Liver (tissue), 8 donors: ENCODE measurements at regions not wholly inside any gene's neighbourhood (a gene's known extent, or its start where the extent isn't known, plus 50 kb on each side); places are given as distances from the start of the nearest gene placed in this dataset.

Experiments
- DNase-seq: peaks from one replicate; pipeline ENCODE4 v3.0.0-alpha.2; 2017; ENCODE audit warnings: low spot score
- H3K27ac ChIP-seq, 2 donors: one replicate each; pipeline ENCODE4 v1.7.0; 2013; ENCODE audit warnings: inconsistent platforms in 2 of 2, low read length in 2 of 2, control low read depth in 1 of 2, low read depth in 1 of 2, mild to moderate bottlenecking in 1 of 2
- H3K27me3 ChIP-seq, 4 donors: one replicate each; pipeline versions ENCODE4 v1.6.1 to v1.7.0; 2013; ENCODE audit warnings: low read length in 3 of 4, inconsistent platforms in 1 of 4, mild to moderate bottlenecking in 1 of 4, moderate library complexity in 1 of 4; ENCODE audit not compliant: control insufficient read depth in 4 of 4, insufficient read depth in 4 of 4
- H3K36me3 ChIP-seq, 4 donors: one replicate each; pipeline versions ENCODE4 v1.6.1 to v1.7.0; 2013; ENCODE audit warnings: low read length in 3 of 4, mild to moderate bottlenecking in 3 of 4, low read depth in 1 of 4, moderate library complexity in 1 of 4; ENCODE audit not compliant: control insufficient read depth in 4 of 4, insufficient read depth in 3 of 4
- H3K4me1 ChIP-seq, 4 donors: one replicate each; pipeline versions ENCODE4 v1.6.1 to v1.7.0; 2013; ENCODE audit warnings: low read length in 3 of 4, mild to moderate bottlenecking in 3 of 4, moderate library complexity in 1 of 4; ENCODE audit not compliant: control insufficient read depth in 4 of 4, insufficient read depth in 4 of 4
- H3K4me3 ChIP-seq, 3 donors: one replicate each; pipeline versions ENCODE4 v1.6.1 to v1.7.0; 2013; ENCODE audit warnings: low read length in 3 of 3, control low read depth in 1 of 3, low read depth in 1 of 3, mild to moderate bottlenecking in 1 of 3
- H3K9ac ChIP-seq, 2 donors: one replicate each; pipeline ENCODE4 v1.7.0; 2013; ENCODE audit warnings: low read length in 2 of 2, mild to moderate bottlenecking in 2 of 2, moderate library complexity in 2 of 2, control low read depth in 1 of 2, low read depth in 1 of 2
- H3K9me3 ChIP-seq, 4 donors: one replicate each; pipeline versions ENCODE4 v1.6.1 to v1.7.0; 2013; ENCODE audit warnings: low read length in 3 of 4; ENCODE audit not compliant: control insufficient read depth in 4 of 4
- EGR1 ChIP-seq, 2 donors: IDR thresholded peaks; 2 replicates each; pipeline ENCODE4 v1.6.1; 2016 to 2018; ENCODE audit warnings: antibody characterized with exemption in 2 of 2, low read depth in 2 of 2
- FOXA1 ChIP-seq: IDR thresholded peaks from 2 replicates; pipeline ENCODE4 v1.6.1; 2016; ENCODE audit warnings: antibody characterized with exemption
- FOXA2 ChIP-seq: IDR thresholded peaks from 2 replicates; pipeline ENCODE4 v1.6.1; 2016; ENCODE audit warnings: antibody characterized with exemption
- GABPA ChIP-seq, 2 donors: IDR thresholded peaks in 1 of 2; conservative IDR thresholded peaks in 1 of 2; 2 replicates each; pipeline ENCODE4 v1.6.1; 2016; ENCODE audit warnings: antibody characterized with exemption in 2 of 2, mild to moderate bottlenecking in 1 of 2, moderate library complexity in 1 of 2
- HNF4A ChIP-seq, 2 donors: conservative IDR thresholded peaks; 2 replicates each; pipeline ENCODE4 v1.6.1; 2016; ENCODE audit warnings: antibody characterized with exemption in 2 of 2, mild to moderate bottlenecking in 2 of 2
- HNF4G ChIP-seq: IDR thresholded peaks from 2 replicates; pipeline ENCODE4 v1.6.1; 2016; ENCODE audit warnings: antibody characterized with exemption
- JUND ChIP-seq, 2 donors: IDR thresholded peaks; 2 replicates each; pipeline ENCODE4 v1.6.1; 2016; ENCODE audit warnings: antibody characterized with exemption in 2 of 2
- MAX ChIP-seq: IDR thresholded peaks from 2 replicates; pipeline ENCODE4 v1.6.1; 2016; ENCODE audit warnings: antibody characterized with exemption
- NR2F2 ChIP-seq: IDR thresholded peaks from 2 replicates; pipeline ENCODE4 v1.6.1; 2016; ENCODE audit warnings: antibody characterized with exemption
- RXRA ChIP-seq, 2 donors: IDR thresholded peaks; 2 replicates each; pipeline ENCODE4 v1.6.1; 2017 to 2018; ENCODE audit warnings: antibody characterized with exemption in 2 of 2, mild to moderate bottlenecking in 1 of 2
- SP1 ChIP-seq: IDR thresholded peaks from 2 replicates; pipeline ENCODE4 v1.6.1; 2018; ENCODE audit warnings: antibody characterized with exemption, mild to moderate bottlenecking
- TAF1 ChIP-seq: conservative IDR thresholded peaks from 2 replicates; pipeline ENCODE4 v1.6.1; 2016; ENCODE audit warnings: antibody characterized with exemption, mild to moderate bottlenecking
- YY1 ChIP-seq: IDR thresholded peaks from 2 replicates; pipeline ENCODE4 v1.6.1; 2016; ENCODE audit warnings: antibody characterized with exemption, mild to moderate bottlenecking
- WGBS: extraction: QIAGEN DNeasy Blood & Tissue Kit; methylation state at CpG from one replicate; pipeline ENCODE4 v1.1.7; 2013; 5-methylcytosine and 5-hydroxymethylcytosine counted together
- TF ChIP-seq, protein P1 (sequence below): fragments of 150-350 bp; IDR thresholded peaks from 2 replicates; pipeline ENCODE4 v1.5.1; 2017; ENCODE audit warnings: improper control_type of control experiment, low read depth, low read length; ENCODE audit not compliant: missing input control
- TF ChIP-seq, protein P2 (sequence below): IDR thresholded peaks from 2 replicates; pipeline ENCODE4 v1.6.1; 2016; ENCODE audit warnings: antibody characterized with exemption
- TF ChIP-seq, protein P3 (sequence below): IDR thresholded peaks from 2 replicates; pipeline ENCODE4 v1.6.1; 2016; ENCODE audit warnings: antibody characterized with exemption
- donor health status: healthy.
- donor health status: healthy.
- donor health status: healthy.
- donor health status: healthy.
- donor health status: healthy.

DNA sequence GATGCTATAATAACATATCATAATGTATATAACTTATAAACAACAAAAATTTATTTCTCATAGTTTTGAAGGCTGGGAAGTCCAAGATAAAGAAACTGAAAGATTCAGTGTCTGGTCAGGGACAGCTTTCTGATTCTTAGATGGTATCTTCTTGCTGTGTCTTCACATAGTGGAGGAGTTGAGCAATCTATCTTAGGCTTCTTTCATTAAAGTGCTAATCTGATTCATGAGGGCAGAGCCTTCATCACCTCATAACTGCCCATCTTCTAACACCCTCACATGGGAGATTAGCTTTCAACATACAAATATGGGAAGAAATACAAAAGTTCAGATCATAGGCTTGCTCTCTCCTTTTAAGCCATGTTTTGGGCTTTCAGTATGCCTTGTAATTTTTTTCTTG lies 774.8 kb upstream of the EPHA6 start:
- Histone ChIP-seq H3K27ac (no peak overlapping the region), H3K4me3 (no peak overlapping the region), H3K9ac (no peak overlapping the region), H3K9me3 (no peaks in the 10 kb centered on the region), H3K36me3 (no peaks in the 10 kb centered on the region), H3K27me3 (no peaks in the 10 kb centered on the region), H3K4me1 (no peaks in the 10 kb centered on the region)
- DNase-seq: no peak
- no peak for TF ChIP-seq MAX
- no peak for TF ChIP-seq FOXA1
- no peak for TF ChIP-seq EGR1 (IDR thresholded peaks at IDR 0.05; ENCODE audit: low read depth in 2 of 2)

GRCh38 chr3:96059301-96059700 lies 755.1 kb upstream of the EPHA6 start:
- Histone ChIP-seq H3K9ac (no peak overlapping the region), H3K4me3 (no peak overlapping the region), H3K36me3 (no peaks in the 10 kb centered on the region), H3K4me1 (no peaks in the 10 kb centered on the region), H3K9me3 (no peaks in the 10 kb centered on the region), H3K27ac (no peak overlapping the region), H3K27me3 (no peaks in the 10 kb centered on the region)
- 55% methylated on average over 1 of the region's 1 CpG for WGBS
- DNase-seq: no peak
- TF ChIP-seq GABPA (IDR thresholded peaks at IDR 0.05 in 1 of 2, conservative IDR thresholded peaks at IDR 0.05 in 1 of 2) (no peak), HNF4A (conservative IDR thresholded peaks at IDR 0.05) (no peak), SP1 (no peak), EGR1 (IDR thresholded peaks at IDR 0.05; ENCODE audit: low read depth in 2 of 2) (no peak), HNF4G (no peak), FOXA2 (no peak), YY1 (no peak), NR2F2 (no peak), TAF1 (no peak), FOXA1 (no peak), RXRA (IDR thresholded peaks at IDR 0.05) (no peak), JUND (IDR thresholded peaks at IDR 0.05) (no peak)
- TF ChIP-seq, protein P1, sequence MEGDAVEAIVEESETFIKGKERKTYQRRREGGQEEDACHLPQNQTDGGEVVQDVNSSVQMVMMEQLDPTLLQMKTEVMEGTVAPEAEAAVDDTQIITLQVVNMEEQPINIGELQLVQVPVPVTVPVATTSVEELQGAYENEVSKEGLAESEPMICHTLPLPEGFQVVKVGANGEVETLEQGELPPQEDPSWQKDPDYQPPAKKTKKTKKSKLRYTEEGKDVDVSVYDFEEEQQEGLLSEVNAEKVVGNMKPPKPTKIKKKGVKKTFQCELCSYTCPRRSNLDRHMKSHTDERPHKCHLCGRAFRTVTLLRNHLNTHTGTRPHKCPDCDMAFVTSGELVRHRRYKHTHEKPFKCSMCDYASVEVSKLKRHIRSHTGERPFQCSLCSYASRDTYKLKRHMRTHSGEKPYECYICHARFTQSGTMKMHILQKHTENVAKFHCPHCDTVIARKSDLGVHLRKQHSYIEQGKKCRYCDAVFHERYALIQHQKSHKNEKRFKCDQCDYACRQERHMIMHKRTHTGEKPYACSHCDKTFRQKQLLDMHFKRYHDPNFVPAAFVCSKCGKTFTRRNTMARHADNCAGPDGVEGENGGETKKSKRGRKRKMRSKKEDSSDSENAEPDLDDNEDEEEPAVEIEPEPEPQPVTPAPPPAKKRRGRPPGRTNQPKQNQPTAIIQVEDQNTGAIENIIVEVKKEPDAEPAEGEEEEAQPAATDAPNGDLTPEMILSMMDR: no peak
- TF ChIP-seq, protein P2, sequence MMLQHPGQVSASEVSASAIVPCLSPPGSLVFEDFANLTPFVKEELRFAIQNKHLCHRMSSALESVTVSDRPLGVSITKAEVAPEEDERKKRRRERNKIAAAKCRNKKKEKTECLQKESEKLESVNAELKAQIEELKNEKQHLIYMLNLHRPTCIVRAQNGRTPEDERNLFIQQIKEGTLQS: no peak
- TF ChIP-seq, protein P3, sequence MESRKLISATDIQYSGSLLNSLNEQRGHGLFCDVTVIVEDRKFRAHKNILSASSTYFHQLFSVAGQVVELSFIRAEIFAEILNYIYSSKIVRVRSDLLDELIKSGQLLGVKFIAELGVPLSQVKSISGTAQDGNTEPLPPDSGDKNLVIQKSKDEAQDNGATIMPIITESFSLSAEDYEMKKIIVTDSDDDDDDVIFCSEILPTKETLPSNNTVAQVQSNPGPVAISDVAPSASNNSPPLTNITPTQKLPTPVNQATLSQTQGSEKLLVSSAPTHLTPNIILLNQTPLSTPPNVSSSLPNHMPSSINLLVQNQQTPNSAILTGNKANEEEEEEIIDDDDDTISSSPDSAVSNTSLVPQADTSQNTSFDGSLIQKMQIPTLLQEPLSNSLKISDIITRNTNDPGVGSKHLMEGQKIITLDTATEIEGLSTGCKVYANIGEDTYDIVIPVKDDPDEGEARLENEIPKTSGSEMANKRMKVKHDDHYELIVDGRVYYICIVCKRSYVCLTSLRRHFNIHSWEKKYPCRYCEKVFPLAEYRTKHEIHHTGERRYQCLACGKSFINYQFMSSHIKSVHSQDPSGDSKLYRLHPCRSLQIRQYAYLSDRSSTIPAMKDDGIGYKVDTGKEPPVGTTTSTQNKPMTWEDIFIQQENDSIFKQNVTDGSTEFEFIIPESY: no peak

- TF ChIP-seq, protein P1: no peak
- TF ChIP-seq HNF4A (conservative IDR thresholded peaks at IDR 0.05): no peak
- TF ChIP-seq SP1: no peak
- no peak for TF ChIP-seq YY1
- no peak for TF ChIP-seq FOXA2
- Histone ChIP-seq H3K4me1 (no peaks in the 10 kb centered on the region), H3K27me3 (no peaks in the 10 kb centered on the region), H3K27ac (no peak overlapping the region), H3K9me3 (peaks cover 0 to 3% (median 1%) of the 10 kb centered on the region in 4 donors), H3K36me3 (no peaks in the 10 kb centered on the region), H3K4me3 (no peak overlapping the region), H3K9ac (no peak overlapping the region)
- DNase-seq: no peak
- WGBS: 87% methylated on average over 1 of the region's 1 CpG
Measured at GRCh38 chr3:96069065-96069464, 745.3 kb upstream of the EPHA6 start.
